HG03095 (cell line): ENCODE measurements at regions not wholly inside any gene's neighbourhood (a gene's known extent, or its start where the extent isn't known, plus 50 kb on each side); places are given as distances from the start of the nearest gene placed in this dataset.
"Not testable (repeated sequence)": the region's sequence is repeated elsewhere in the genome, so short reads cannot be mapped to it uniquely, and the experiment has no call there.

Experiments used
- ATAC-seq: cut with Tn5 transposase; IDR thresholded peaks from one replicate; pipeline ENCODE4 v1.9.1; 2021; ENCODE audit warnings: moderate library complexity; ENCODE audit not compliant: unreplicated experiment

DNA sequence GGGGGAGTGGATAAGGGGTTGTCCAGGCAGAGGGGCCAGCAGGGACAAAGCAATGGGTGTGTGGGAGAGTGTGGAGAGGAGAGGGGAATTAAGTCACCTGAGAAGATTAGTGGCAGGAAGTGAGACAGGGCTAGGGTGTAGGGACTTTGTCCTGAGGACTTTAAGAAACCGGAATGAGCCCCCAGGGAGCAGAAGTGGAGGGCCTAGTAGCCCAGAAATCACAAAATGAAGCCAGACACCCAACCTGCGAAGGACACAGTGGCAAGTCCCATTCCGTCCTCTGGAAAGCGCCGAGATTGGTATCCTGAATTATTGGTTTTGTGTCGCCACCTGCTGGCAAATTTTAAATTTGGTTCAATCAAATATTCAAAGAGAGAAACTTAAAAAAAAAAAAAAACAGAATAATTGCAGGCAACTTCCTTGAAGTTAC lies 78.0 kb upstream of the SLC25A36 start:
- ATAC-seq = no peak

DNA sequence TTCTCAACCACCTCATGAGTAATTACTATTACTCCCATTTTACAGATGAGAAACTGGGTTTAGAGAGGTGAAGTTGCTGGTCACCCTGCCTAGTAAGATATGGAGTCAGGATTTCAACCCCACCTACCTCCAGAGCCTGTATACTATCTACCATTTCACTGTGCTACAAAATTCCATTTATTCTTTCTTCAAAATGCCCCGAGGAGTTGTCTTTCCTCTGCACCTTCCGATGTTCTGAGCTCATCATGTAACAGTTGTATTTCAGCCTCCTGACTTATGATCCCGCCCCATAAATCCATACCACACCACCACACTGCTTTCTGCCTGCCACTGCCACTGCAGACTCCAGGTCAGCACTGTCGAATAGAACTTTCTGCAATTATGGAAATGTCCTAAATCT lies 71.3 kb upstream of the SLC25A36 start:
- no peak for ATAC-seq

- no peak for ATAC-seq
Measured at GRCh38 chr3:140871022-140871421, 70.6 kb upstream of the SLC25A36 start.

- not testable (repeated sequence) for ATAC-seq
Measured at GRCh38 chr3:140872165-140872564, 69.5 kb upstream of the SLC25A36 start.

DNA sequence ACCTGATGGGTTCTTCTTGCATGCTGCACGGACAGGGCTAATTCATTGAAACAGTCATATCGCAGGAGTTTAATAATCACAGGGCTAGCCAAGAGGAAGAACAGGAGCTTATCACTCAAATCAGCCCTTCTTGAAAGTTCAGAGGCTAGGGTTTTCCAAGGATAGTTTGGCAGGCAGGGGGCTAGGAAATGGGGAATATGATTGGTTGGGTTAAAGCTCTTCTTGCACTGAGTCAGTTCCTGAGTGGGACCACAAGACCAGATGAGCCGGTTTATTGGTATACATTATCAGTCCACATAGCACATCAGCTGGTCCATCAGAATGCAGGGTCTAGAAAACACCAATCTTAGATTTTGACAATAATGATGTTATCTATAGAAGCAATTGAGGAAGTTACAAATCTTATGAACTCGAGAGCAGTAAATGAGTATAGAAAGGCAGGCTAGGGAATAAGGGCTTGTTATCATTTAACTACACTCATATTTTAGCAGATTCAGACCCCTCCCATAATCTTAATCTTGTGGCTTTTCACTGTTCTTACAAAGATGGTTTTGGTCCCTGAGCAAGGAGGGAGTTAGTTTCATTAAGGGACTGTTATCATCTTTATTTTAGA lies 58.1 kb upstream of the SLC25A36 start:
- ATAC-seq = no peak

DNA sequence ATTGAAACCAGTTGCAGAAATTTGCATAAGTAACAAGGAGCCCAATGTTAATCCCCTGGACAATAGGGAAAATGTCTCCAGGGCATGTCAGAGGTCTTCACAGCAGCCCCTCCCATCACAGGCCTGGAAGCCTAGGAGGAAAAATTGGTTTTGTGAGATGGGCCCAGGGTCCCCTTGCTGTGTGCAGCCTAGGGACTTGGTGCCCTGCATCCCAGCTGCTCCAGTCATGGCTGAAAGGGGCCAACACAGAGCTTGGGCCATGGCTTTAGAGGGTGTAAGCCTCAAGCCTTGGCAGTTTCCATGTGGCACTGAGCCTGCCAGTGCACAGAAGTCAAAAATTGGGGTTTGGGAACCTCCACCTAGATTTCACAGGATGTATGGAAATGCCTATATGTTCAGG lies 55.9 kb upstream of the SLC25A36 start:
- ATAC-seq = not testable (repeated sequence)
